HCT116 (cell line): ENCODE measurements at regions not wholly inside any gene's neighbourhood (a gene's known extent, or its start where the extent isn't known, plus 50 kb on each side); places are given as distances from the start of the nearest gene placed in this dataset.

Source experiments
- ATAC-seq: fragments of 200-7000 bp; cut with Tn5 transposase; 2 replicates; pipeline ENCODE4 v1.9.1; 2020; ENCODE audit warnings: mild to moderate bottlenecking, moderate library complexity
- BruUV-seq: library from RNA; stranded (reverse); fragments of 400-500 nt; replicated peaks from 2 replicates; lab custom pipeline; 2021; lab: Mats Ljungman, UMichigan
- CTCF ChIA-PET: fragments of 300-600 bp; sonication (Branson Sonifier 250); formaldehyde crosslinking; loops from one replicate; lab custom pipeline; 2021; ENCODE audit warnings: antibody characterized with exemption; lab: Charles Lee
- POLR2A ChIA-PET: fragments of 300-600, 350-600 bp; sonication (Branson Sonifier 250); formaldehyde crosslinking; loops from one replicate; lab custom pipeline; 2021; ENCODE audit warnings: antibody characterized with exemption; lab: Charles Lee
- RAD21 ChIA-PET, 2 experiments: fragments of 300-600 bp; sonication (Branson Sonifier 250); formaldehyde crosslinking; loops; one replicate each; lab custom pipeline; 2023; ENCODE audit warnings: low total read pairs in 2 of 2; ENCODE audit not compliant: uncharacterized antibody in 2 of 2, unreplicated experiment in 2 of 2, low non-redundant PET in 1 of 2; lab: Charles Lee
- DNase-seq: peaks from one replicate; pipeline ENCODE4 v3.0.0-alpha.2; 2010; ENCODE audit warnings: low read depth, low spot score
- H2AFZ ChIP-seq: fragments of 200-600 bp; shearing (Covaris generic), sonication (generic); 2 replicates; pipeline ENCODE4 v1.6.1; 2017; ENCODE audit warnings: low read depth, mixed run types, mixed read lengths, antibody characterized with exemption, low read length; ENCODE audit not compliant: poor library complexity, severe bottlenecking
- H3K27ac ChIP-seq: 2 replicates; pipeline ENCODE4 v1.5.1; 2012; ENCODE audit warnings: low read depth, low read length
- H3K27me3 ChIP-seq: fragments of 200-600 bp; sonication (generic); 2 replicates; pipeline ENCODE4 v1.6.1; 2016; ENCODE audit warnings: mixed run types, low read length, mixed read lengths; ENCODE audit not compliant: insufficient read depth
- H3K36me3 ChIP-seq, 2 experiments: fragments of 200-500 bp in 1 of 2; fragments of 200-600 bp in 1 of 2; sonication (Bioruptor generic) in 1 of 2; sonication (generic) in 1 of 2; 2 replicates each; pipeline versions ENCODE4 v1.5.1 to v1.6.1; 2014 to 2016; ENCODE audit warnings: low read length in 2 of 2, inconsistent platforms in 1 of 2, mixed read lengths in 1 of 2, mixed run types in 1 of 2; ENCODE audit not compliant: insufficient read depth in 2 of 2, control insufficient read depth in 1 of 2
- H3K4me1 ChIP-seq, 2 experiments: fragments of 200-600 bp in 1 of 2; sonication (generic) in 1 of 2; 2 replicates each; pipeline versions ENCODE4 v1.5.1 to v1.6.1; 2012 to 2017; ENCODE audit warnings: low read length in 2 of 2, inconsistent platforms in 1 of 2, mild to moderate bottlenecking in 1 of 2, mixed read lengths in 1 of 2, mixed run types in 1 of 2, moderate library complexity in 1 of 2; ENCODE audit not compliant: insufficient read depth in 2 of 2, control insufficient read depth in 1 of 2
- H3K4me2 ChIP-seq: fragments of 200-600 bp; sonication (generic); 2 replicates; pipeline ENCODE4 v1.6.1; 2017; ENCODE audit warnings: mixed run types, low read length, mixed read lengths
- H3K4me3 ChIP-seq, 2 experiments: fragments of 200-600 bp in 1 of 2; sonication (generic) in 1 of 2; replicated peaks in 1 of 2; 2 replicates each; pipeline ENCODE4 v1.5.1; 2011 to 2016; ENCODE audit warnings: low read length in 2 of 2, control low read depth in 1 of 2, low read depth in 1 of 2, mild to moderate bottlenecking in 1 of 2, mixed read lengths in 1 of 2, mixed run types in 1 of 2
- H3K79me2 ChIP-seq: fragments of 200-600 bp; sonication (generic); 2 replicates; pipeline ENCODE4 v1.6.1; 2017; ENCODE audit warnings: mild to moderate bottlenecking, mixed run types, low read length, moderate library complexity, mixed read lengths; ENCODE audit not compliant: insufficient read depth
- H3K9ac ChIP-seq: fragments of 200-600 bp; sonication (generic); 2 replicates; pipeline ENCODE4 v1.6.1; 2016; ENCODE audit warnings: low read length, mixed read lengths
- H3K9me2 ChIP-seq: fragments of 200-600 bp; sonication (generic), shearing (Covaris generic); 2 replicates; pipeline ENCODE4 v1.6.1; 2017; ENCODE audit warnings: mixed run types, mild to moderate bottlenecking, moderate library complexity; ENCODE audit not compliant: insufficient read depth
- H3K9me3 ChIP-seq, 2 experiments: fragments of 200-500 bp in 1 of 2; fragments of 200-600 bp in 1 of 2; sonication (Bioruptor generic) in 1 of 2; sonication (generic) in 1 of 2; 2 replicates each; pipeline ENCODE4 v1.6.1; 2014 to 2017; ENCODE audit warnings: low read length in 2 of 2, mixed read lengths in 2 of 2, inconsistent platforms in 1 of 2, low read depth in 1 of 2, mild to moderate bottlenecking in 1 of 2, mixed run types in 1 of 2, moderate library complexity in 1 of 2; ENCODE audit not compliant: control insufficient read depth in 1 of 2, insufficient read depth in 1 of 2
- H4K20me1 ChIP-seq: fragments of 200-600 bp; sonication (generic), shearing (Covaris generic); 2 replicates; pipeline ENCODE4 v1.6.1; 2017; ENCODE audit warnings: mixed run types, mild to moderate bottlenecking, moderate library complexity; ENCODE audit not compliant: insufficient read depth
- CBX3 ChIP-seq: IDR thresholded peaks from 2 replicates; pipeline ENCODE4 v1.6.1; 2012; ENCODE audit warnings: low read depth
- EGR1 ChIP-seq: IDR thresholded peaks from 2 replicates; pipeline ENCODE4 v1.6.1; 2012; ENCODE audit warnings: low read depth
- ELF1 ChIP-seq: IDR thresholded peaks from 2 replicates; pipeline ENCODE4 v1.6.1; 2012; ENCODE audit warnings: low read depth, borderline replicate concordance
- EZH2 ChIP-seq: fragments of 200-600 bp; sonication (generic); IDR thresholded peaks from 2 replicates; pipeline ENCODE4 v1.6.1; 2017; ENCODE audit warnings: antibody characterized with exemption, mixed run types
- JUND ChIP-seq: IDR thresholded peaks from 2 replicates; pipeline ENCODE4 v1.6.1; 2012
- MAX ChIP-seq: IDR thresholded peaks from 2 replicates; pipeline ENCODE4 v1.6.1; 2012
- POLR2AphosphoS5 ChIP-seq: IDR thresholded peaks from 2 replicates; pipeline ENCODE4 v1.6.1; 2011; ENCODE audit warnings: mild to moderate bottlenecking, low read depth, low read length, moderate library complexity
- RAD21 ChIP-seq: IDR thresholded peaks from 2 replicates; pipeline ENCODE4 v1.6.1; 2012; ENCODE audit warnings: low read depth, mild to moderate bottlenecking
- SIN3A ChIP-seq: IDR thresholded peaks from 2 replicates; pipeline ENCODE4 v1.6.1; 2012; ENCODE audit warnings: low read depth
- SP1 ChIP-seq: IDR thresholded peaks from 2 replicates; pipeline ENCODE4 v1.6.1; 2012; ENCODE audit warnings: low read depth
- intact Hi-C: fragments of 100-400 bp; cut with micrococcal nuclease; formaldehyde crosslinking; loops from 2 replicates; pipeline ENCODE4 v1.10.0; 2022

GRCh38 chr6:71088166-71088565, 131.3 kb upstream of the B3GAT2 start:
- POLR2A ChIA-PET, result no interaction called here
- CTCF ChIA-PET, result no interaction called here
- Histone ChIP-seq H3K4me3 (no peak overlapping the region), H3K9me2 (no peaks in the 10 kb centered on the region), H3K79me2 (no peaks in the 10 kb centered on the region), H4K20me1 (no peaks in the 10 kb centered on the region), H3K9me3 (no peaks in the 10 kb centered on the region), H3K9ac (no peak overlapping the region), H3K27me3 (0 out of 2 replicates have a peak, but pooled peaks cover 4% of the 10 kb centered on the region), H3K4me1 (no peaks in the 10 kb centered on the region), H2AFZ (no peak overlapping the region), H3K4me2 (no peak overlapping the region), H3K27ac (no peak overlapping the region), H3K36me3 (no peaks in the 10 kb centered on the region)
- RAD21 ChIA-PET, result no interaction called here
- intact Hi-C loops, result no loop called here
- TF ChIP-seq EZH2, result no peak
- TF ChIP-seq POLR2AphosphoS5, result no peak
- no peak for TF ChIP-seq ELF1
- no peak for TF ChIP-seq RAD21
- TF ChIP-seq MAX, result no peak
- TF ChIP-seq SP1, result no peak
- no peak for TF ChIP-seq SIN3A
- TF ChIP-seq EGR1, result no peak
- no peak for TF ChIP-seq CBX3
- ATAC-seq, result no peak
- BruUV-seq, result no TSS peak
- no peak for DNase-seq

DNA sequence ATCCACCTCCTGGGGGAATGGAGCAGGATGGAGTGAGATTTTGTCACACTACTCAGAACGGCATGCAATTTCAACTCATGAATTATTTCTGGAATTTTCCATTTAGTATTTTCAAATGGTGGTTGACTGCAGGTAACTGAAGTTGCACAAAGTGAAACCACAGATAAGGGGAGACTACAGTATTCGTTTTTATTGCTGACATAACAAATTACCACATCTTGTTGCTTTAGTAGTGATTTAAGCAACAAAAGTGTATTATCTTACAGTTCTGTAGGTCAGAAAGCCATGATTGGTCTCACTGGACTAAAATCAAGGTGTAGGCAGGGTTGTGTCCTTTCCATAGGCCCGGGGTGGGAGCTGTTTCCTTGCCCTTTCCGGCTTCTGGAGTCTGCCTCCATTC, 133.4 kb upstream of the B3GAT2 start:
- CTCF ChIA-PET, result no interaction called here
- no peaks in the 10 kb centered on the region for H4K20me1 ChIP-seq
- no peak for TF ChIP-seq RAD21
- TF ChIP-seq JUND, result no peak
- TF ChIP-seq MAX, result no peak
- TF ChIP-seq, all 23 proteins: peak for 0
- BruUV-seq, result no TSS peak
- Histone ChIP-seq H3K4me2 (no peak overlapping the region), H3K9ac (no peak overlapping the region), H3K27ac (no peak overlapping the region), H3K36me3 (no peaks in the 10 kb centered on the region), H3K9me2 (no peaks in the 10 kb centered on the region), H3K4me3 (no peak overlapping the region), H3K4me1 (no peaks in the 10 kb centered on the region), H3K27me3 (0 out of 2 replicates have a peak, but pooled peaks cover 4% of the 10 kb centered on the region), H3K9me3 (no peaks in the 10 kb centered on the region), H3K79me2 (no peaks in the 10 kb centered on the region), H2AFZ (no peak overlapping the region)
- ChIA-PET POLR2A (no interaction called here), RAD21 (no interaction called here)
- intact Hi-C loops, result no loop called here
- DNase-seq, result no peak
- no peak for ATAC-seq
